ENCODE measurements at regions not wholly inside any gene's neighbourhood (a gene's known extent, or its start where the extent isn't known, plus 50 kb on each side); places are given as distances from the start of the nearest gene placed in this dataset.
"Not testable (repeated sequence)": the region's sequence is repeated elsewhere in the genome, so short reads cannot be mapped to it uniquely, and the experiment has no call there.

DNA sequence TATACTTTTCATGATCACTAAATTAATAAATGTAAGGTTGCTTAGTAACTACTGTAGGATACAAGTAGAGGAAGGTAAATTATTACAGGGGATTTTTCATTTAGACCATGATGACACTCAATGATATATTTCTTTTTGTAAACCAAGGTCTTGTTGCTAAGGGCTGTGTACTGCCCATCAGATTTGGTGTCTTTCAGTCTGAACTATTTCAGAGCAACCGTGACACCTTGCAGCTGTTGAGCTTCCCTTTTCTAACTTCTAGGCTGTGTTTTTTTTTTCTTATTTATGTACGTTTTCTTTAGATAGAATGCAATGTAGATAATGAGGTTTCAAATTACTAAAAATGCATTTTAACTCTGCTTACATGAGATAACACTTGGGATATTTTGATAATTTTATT, 292.0 kb upstream of the MBL2 start:
- no peak for DNase-seq

DNA sequence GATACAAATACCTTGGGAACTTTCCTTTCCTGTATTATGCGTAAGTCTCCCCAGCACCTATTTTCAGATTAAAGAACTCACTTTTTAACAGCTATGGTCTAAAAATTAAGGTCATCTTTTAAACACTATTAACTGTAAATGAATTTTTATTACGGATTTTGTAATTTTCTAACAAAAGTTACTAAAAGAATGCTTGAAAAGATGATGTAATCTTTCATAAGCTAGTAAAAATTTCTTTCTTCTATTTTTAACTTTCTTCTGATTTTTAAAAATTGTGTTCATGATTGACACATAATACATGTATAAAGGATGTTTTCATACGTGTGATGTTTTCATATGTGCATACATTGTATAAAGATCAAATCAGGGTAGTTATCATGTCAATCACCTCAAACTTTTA, 291.2 kb upstream of the MBL2 start:
- DNase-seq = no peak

DNA sequence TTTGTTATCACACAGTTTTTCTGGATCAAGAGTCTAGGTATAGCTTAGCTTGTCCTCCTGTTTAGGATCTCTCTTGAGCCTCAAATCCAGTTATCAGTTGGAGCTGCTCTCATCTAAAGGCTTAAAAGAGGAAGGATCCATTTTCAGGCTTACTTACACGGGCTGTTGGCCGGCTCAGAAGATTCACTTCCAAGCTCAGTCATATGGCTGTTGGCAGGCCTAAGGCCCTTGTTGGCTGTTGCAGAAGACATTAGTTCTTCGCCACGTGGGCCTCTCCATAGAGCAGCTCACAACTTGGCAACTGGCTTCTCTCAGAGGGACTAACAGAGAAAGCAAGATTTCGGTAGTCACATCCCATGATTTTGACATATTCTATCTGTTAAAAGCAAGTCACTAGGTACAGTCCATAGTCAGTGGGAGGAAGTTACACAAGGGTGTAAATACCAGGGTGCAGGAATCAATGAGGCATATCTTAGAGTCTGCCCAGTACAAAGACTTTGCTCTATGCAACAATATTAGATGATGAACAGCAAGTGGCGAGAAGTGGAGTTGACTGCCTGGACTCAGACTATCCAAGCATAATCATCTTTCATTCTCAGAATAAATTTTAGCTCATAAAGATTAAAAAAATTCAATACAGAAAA, 280.1 kb upstream of the MBL2 start:
- no peak for DNase-seq

DNA sequence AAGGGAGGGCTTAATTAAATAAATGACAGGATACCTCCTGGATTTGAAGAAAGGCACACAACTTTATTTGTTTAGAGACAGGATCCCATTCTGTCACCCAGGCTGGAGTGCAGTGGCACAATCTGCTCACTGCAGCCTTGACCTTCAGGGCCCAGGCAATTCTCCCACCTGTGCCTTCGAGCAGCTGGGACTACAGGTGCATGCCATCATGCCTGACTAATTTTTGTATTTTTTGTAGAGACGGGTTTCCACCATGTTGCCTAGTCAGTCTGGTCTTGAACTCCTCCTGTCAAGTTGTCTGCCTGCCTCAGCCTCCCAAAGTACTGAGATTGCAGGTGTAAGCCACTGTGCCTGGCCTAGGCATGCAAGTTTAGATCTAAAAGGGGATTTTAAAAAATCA, 272.7 kb upstream of the MBL2 start:
- no peak for DNase-seq

DNA sequence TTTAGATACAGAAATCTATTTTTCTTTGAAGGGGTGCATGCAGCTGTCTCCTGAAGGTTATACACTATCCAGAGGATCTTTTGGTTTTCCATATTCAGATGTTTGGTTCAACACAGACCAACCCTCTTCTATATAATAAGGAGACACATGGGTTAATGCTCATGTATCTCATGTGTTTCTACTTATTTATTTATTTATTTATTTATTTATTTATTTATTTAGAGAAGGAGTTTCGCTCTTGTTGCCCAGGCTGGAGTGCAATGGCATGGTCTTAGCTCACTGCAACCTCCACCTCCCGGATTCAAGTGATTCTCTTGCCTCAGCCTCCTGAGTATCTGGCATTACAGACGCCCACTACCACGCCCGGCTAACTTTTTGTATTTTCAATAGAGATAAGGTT, 263.2 kb upstream of the MBL2 start:
- not testable (repeated sequence) for DNase-seq

DNA sequence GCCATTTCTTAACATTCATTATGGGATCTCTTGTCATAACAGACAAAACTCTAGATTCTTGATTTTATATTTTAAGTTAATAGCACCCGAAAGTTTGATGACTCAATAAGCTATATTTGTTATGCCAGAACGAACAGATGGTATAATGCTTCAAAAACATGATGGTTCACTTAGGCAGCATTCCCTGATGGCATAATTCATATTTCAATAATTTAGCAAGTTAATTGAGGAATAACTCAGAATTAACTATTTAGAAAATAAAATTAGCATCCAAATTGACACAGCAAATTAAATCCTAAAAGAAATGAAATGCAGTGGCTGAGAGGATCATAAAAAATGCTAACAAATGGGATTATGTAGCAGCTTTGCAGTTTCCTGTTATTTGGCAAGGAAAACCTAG, 260.8 kb upstream of the MBL2 start:
- DNase-seq = no peak

DNA sequence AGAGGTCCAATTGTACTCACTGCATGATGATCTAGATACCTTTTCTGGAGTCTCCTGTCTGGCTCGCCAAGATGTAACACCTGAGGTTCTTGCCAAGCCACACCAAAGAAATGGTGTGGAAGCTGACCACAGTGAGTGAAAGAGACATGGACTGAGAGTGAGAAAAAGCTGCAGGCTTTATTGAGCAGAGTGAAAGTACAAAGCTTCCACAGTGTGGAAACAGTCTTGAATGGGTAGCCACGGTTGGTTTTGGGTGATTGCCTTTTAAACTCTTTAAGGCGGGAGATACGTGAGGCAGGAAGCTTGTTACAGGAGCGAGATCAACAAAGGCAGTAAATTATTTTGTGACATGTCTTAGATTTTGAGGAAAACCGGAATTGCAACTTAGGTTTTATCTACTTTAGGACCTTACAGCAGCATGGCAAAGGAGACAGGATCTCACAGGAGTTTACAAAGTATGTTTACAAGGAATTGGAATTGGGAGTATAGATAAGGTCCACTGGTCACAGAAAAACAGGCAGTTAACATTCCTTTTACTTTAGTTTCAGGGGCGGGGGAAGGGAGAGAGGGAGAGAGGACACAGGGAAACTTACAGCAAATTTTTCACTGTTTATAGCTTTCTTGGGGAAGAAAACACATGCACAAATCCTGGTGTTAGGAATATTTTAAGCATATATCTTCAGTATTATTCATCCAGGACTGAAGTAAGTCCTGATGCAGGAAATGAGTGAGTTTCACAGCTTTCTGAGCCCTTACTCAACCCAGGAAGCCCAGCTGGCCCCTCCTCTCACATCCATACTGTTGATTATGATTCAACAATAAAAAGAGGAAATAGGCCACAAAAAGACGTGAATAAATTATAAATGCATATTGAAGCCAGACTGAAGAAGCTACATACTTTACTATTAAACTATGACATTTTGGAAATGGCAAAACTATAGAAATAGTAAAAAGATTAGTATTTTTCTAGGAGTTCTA, 257.6 kb upstream of the MBL2 start:
- DNase-seq = not testable (repeated sequence)

DNA sequence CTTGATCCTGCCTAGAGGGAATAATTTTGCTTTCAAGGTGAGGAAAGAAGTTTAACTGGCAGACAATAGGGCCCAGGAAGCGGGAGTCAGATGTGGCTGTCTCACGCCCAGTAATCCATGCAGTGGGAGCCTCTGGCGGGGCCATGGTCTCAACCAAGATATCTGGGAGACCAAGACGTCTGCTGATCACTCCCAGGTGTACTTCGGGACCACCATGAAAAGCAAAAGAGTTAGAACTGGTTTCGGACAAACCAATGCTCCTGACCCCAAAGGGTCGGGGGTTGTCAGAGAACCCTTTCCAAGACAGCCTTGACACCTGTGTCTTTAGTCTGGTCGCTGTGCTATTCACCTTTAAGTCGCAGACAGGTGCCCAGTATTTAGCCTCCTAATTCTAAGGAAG, 256.9 kb upstream of the MBL2 start:
- no peak for DNase-seq

DNA sequence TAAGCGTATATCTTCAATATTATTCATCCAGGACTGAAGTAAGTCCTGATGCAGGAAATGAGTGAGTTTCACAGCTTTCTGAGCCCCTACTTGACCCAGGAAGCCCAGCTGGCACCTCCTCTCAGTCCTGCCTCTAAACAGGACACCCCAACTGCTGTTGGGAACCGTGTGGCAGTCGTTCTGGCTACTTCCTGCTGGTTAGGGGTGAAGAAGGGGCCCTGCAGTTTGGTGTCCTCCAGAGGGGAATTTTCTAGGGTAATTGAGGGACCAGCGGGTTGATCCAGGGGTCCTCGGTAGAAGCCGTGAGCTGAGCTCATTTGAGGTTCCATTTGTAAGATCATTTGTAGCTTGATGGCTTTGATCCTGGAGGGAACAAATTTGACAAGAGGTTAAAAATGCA, 253.2 kb upstream of the MBL2 start:
- not testable (repeated sequence) for DNase-seq

DNA sequence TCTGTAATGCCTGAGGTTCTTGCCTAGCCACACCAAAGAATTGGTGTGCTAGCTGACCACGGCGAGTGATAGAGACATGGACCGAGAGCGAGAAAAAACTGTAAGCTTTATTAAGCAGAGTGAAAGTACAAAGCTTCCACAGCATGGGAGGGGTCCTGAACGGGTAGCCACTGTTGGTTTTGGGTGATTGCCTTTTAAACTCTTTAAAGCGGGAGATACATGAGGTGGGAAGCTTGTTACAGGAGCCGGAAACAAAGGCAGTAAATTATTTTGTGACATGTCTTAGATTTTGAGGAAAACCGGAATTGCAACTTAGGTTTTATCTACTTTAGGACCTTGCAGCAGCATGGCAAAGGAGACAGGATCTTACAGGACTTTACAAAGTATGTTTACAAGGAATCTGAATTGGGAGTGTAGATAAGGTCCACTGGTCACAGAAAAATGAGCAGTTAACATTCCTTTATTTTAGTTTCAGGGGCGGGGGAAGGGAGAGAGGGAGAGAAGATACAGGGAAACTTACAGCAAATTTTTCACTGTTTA, 252.7 kb upstream of the MBL2 start:
- DNase-seq = no peak

DNA sequence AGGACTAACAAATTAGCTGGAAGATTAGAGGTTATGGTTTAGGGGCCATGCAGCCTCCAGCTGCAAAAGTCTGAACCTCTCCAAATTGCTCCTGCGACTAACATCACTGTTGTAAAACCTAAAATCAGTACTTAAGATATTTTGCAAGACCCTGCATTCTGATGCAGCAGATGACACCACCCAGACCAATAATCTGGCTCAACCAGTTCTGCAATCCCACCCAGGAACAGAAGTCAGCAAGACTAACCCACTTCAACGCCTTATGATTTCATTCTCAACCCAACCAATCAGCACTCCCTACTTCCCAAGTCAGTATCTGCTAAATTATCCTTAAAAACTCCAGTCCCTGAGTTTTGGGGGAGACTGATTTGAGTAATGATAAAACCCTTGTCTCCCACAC, 250.8 kb upstream of the MBL2 start:
- DNase-seq = no peak

DNA sequence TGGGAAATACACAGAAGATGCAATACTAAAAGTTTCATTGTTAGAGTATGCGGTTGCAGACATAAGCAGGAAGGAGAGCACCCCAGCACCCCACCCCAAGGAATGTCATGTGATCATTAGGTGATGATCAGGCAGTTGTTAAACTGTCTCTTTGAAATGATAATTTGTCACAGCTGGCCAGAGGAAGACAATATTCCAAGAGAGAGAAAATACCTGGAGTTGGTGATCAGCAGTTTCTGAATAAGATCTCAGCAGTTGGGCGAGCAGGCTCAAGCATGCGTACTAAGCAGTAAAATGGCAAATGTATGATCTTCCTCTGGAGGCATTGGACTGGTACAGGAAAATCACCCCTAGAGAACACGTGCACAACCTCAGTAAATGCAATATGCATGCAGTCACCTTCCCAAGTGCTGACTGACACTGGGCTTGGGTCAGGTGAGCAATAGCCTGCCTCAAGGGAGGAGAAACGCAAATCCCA, 250.1 kb upstream of the MBL2 start:
- no peak for DNase-seq

DNA sequence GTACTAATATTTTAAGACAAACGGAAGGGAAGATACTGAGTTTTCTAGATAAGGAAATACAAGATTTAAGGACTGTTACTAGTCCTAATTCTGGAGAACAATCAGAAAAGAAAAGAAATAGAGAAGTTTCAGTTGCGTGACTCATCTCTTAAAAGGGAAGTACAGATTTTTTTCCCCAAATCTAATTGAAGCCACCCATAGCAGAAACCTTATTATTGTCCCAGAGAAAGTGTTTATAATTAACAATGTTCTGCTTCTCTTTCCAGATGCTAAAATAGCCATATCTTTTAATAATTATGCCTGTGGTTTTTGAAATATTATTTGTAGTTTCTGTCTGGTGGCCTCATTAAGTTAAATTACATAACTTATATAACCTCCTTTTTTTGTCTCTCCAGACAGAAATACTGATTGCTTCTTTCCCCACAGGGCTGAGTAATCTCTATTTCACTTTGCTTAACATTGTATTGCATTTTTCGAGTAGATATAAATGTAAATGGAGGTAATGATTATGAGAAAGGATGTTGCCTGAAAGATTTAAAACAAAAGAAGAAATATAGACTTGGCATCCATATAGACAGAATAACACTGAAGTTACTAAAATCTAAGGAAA, 240.7 kb upstream of the MBL2 start:
- DNase-seq = no peak

DNA sequence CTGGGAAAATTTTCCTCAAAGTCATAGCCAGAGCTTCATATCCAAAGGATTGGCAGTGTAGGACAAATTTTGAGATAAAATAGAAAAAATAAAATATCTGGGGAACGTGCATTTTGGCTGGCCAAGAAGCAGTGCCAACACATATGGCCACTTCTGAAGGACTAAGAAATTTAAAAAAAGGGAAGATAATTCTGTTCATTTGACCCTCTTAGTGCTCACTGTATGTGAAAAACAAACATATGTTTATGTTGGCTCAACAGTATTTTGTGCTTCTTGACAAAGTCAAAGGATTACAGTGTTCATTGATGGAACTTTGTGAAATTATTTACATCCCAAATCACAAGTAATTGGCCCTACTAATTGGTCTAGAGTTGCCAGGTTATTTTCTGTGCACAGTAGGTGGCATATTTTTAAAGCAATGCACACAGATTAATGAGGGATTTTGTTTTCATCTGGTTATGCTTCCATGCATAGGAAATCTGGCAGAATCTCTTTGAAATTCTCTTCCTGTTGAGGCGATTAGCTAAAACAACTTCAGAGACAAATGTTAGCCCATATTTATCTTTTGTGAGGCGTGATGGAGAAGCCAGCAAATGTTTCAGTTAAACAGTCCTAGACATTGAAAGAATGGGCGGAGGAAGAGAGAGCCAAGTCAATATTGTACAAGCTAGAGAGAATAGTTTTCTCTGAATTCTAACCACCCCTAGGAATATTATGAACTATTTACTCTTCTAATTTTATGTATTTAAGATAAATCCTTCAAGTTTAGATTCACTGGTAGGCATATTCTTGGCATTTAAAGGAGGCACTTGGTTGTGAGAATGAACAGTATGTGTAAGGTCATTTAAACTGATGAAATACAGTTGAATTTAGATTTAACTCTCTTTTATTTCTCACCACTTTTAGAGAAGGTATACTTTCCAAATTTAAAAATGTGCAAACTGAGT, 237.7 kb upstream of the MBL2 start:
- DNase-seq = no peak

DNA sequence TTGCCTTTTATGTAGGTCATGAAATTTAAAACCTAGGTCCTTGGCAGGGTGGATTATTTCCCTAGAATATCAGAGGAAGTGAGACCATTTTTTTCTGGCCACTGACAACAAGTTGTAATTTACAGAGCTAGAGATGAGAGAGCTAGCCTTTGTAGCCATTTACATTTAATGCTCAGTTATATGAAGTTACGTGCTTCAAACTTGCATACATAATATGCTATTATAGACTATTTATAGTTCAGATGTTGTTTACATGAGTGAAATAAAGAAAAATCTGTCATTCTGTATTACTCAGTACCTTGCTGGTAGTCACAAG, 234.9 kb upstream of the MBL2 start:
- no peak for DNase-seq

DNA sequence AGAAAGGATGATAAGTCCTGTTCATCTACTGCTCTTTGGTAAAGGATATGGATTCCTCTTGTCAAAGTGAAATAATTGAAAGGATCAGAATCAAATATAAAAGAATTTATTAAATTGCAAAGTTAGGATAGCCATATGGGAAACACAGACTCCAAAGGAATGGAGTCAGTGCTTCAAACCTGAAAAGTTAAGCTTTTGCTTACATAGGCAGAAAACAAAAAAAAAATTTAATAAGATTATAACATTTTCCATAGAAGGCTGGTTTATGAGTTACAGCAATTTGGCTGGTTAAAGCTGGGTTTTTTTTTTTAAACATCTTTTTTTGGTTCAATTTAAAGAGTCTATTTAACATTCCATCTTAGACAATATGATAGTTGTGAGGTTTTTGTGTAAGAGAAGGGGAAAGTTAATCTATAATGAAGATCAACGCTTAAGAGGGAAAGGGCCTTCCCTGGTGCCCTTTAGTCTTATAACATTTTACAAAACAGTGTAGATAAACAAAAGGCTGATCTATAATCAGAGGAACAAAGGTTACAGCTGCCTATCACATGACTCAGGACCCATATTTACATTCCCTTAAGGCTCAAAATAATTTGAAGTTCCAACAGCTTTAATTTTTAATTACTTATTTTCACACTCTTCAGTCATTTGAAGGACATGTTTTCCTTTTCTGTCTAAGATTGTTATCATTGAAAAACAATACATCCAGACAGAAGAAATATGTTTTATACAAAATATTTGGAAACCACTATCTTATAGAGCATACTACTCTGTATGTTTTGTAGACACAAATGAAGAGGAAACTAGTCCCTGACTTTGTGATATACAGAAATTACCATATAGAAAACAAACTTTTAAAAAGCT, 234.3 kb upstream of the MBL2 start:
- no peak for DNase-seq

DNA sequence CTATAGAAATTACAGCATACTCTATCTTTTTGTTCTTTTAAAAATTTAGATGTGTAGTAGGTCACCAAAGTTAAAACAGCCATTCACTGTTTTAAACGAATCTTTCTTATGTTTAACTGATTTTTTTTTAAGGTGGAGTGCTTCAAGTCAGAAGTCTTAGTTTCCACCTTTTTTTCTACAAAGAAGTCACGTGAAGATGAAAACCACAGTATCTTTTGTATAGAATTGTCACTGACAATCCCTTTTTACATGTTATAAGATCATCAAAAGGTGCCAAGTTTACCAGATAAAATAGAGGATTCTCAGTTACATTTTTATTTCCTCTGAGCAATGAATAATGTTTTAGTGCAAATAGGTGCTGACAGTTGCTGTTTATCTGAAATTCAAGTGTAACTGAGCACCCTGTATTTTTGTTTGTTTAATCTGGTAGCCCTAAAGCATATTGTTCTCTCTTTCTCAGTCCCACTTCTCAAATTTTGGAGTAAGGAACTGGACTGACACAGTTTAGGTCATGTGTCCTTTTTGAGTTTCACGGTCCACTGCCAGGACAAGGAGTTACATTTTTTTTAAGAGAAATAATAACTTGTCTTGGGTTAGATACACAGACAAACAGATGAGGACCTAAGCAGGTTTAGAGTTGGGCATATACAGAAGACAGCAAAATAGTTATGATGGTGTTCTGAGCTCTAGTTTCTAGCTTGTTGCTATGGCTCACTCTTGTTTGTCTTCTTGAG, 233.2 kb upstream of the MBL2 start:
- DNase-seq = no peak

DNA sequence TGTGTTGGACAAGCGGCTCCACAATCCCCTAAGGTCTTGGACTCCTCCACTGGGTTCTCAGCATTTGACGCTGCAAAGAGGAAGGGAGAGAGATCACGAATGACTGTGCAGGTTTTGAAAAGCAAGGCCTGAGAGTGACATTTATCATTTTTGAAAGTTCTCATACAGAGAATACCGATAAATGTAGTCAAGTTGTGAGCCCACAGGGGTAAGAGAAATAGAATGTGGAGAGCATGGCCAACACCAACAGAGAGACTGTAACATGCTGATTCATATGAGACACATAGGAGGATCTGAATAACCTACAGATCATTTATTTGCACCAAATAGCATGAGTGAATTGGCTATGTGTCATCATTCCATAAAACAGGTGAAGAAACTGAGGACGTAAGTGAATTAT, 230.5 kb upstream of the MBL2 start:
- DNase-seq = no peak

DNA sequence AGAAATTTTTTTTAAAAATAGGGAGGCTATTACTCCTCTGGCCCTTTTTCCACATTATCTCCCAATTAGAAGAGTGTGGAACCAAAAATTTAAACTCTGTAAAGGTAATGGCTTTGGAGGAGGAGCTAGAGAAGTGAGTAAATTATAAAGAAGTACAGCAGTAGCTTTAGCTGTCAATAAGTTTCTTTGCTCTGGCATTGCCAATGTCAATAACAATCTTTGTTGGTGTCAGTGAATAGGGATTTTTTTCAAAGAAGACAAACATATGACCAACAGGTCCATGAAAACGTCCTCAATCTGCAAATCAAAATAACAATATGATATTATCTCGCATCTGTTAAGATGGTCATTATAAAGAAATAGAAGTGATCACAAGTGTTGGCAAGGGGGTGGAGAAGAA, 227.1 kb upstream of the MBL2 start:
- DNase-seq = no peak

DNA sequence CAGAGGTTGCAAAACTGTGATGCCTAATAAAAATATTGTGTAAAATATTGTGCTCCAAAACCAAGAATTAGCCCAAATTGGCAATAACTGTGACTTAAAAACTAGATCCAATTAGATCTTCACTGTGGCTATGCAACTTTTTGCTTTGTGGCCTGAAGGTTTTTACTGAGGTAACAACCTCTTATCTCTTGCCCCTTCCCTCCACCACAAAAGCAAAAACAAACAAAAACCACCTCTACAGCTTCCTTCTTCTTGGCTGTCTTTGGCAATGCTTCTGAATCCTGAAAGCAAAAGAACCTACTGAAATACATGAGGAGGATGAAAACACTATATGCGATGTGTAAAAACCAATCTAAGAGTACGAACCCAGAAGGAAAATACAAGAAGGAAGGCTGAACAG, 226.7 kb upstream of the MBL2 start:
- DNase-seq = no peak

DNA sequence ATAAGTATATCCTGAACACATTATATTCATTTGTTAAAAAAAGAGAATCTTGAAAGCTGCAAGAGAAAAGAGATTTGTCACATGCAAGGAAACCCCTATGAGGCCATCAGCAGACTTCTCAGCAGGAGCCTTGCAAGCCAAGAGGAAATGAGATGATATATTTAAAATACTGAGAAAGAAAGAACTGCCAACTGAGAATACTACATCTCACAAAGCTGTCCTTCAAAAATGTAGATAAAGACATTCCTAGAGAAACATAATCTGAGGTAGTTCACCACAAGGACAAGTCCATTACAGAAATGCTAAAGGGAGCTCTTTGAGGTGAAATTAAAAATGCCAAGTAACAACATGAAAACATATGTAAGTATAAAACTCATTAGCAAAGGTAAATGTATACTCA, 224.4 kb upstream of the MBL2 start:
- DNase-seq = no peak

Measured in NCI-H2029 treated with DMSO at 0.1 percent for 48 hours (cell line).